Fibroblast of lung (primary cell): ENCODE measurements at regions not wholly inside any gene's neighbourhood (a gene's known extent, or its start where the extent isn't known, plus 50 kb on each side); places are given as distances from the start of the nearest gene placed in this dataset.

Experiments
- DNase-seq, 2 donors: peaks; one replicate each; pipeline versions ENCODE4 v3.0.0 to v3.0.0-alpha.2; 2010; ENCODE audit warnings: low read depth in 2 of 2
- H2AFZ ChIP-seq: 2 replicates; pipeline ENCODE4 v1.5.1; 2012; ENCODE audit warnings: low read length, control low read depth, inconsistent platforms
- H3K27ac ChIP-seq: 2 replicates; pipeline ENCODE4 v1.5.1; 2011; ENCODE audit warnings: low read length, control low read depth; ENCODE audit not compliant: insufficient read depth
- H3K27me3 ChIP-seq: 2 replicates; pipeline ENCODE4 v1.5.1; 2011; ENCODE audit warnings: mild to moderate bottlenecking, low read length; ENCODE audit not compliant: control insufficient read depth, insufficient read depth
- H3K36me3 ChIP-seq: 2 replicates; pipeline ENCODE4 v1.5.1; 2011; ENCODE audit warnings: low read length; ENCODE audit not compliant: control insufficient read depth, insufficient read depth
- H3K4me1 ChIP-seq: 2 replicates; pipeline ENCODE4 v1.5.1; 2011; ENCODE audit warnings: low read length; ENCODE audit not compliant: control insufficient read depth, insufficient read depth; ENCODE audit errors: extremely low read depth
- H3K4me2 ChIP-seq: 2 replicates; pipeline ENCODE4 v1.5.1; 2011; ENCODE audit warnings: low read length, control low read depth; ENCODE audit not compliant: insufficient read depth; ENCODE audit errors: extremely low read depth
- H3K4me3 ChIP-seq, 4 experiments: fragments of 200-600 bp in 1 of 4; sonication (generic) in 1 of 4; replicated peaks in 1 of 4; 2 replicates each; pipeline ENCODE4 v1.5.1; 2011 to 2016; ENCODE audit warnings: low read length in 4 of 4, low read depth in 3 of 4, mild to moderate bottlenecking in 3 of 4, control low read depth in 2 of 4, inconsistent platforms in 1 of 4, mixed read lengths in 1 of 4; ENCODE audit not compliant: insufficient read depth in 1 of 4; ENCODE audit errors: control extremely low read depth in 1 of 4
- H3K79me2 ChIP-seq: 2 replicates; pipeline ENCODE4 v1.5.1; 2012; ENCODE audit warnings: mild to moderate bottlenecking, low read length, inconsistent platforms; ENCODE audit not compliant: control insufficient read depth, insufficient read depth
- H3K9ac ChIP-seq: 2 replicates; pipeline ENCODE4 v1.5.1; 2011; ENCODE audit warnings: mild to moderate bottlenecking, low read length, control low read depth; ENCODE audit not compliant: insufficient read depth
- H3K9me3 ChIP-seq: 2 replicates; pipeline ENCODE4 v1.5.1; 2012; ENCODE audit warnings: low read depth, low read length; ENCODE audit not compliant: control insufficient read depth, insufficient read depth
- H4K20me1 ChIP-seq: 2 replicates; pipeline ENCODE4 v1.5.1; 2011; ENCODE audit warnings: low read length; ENCODE audit not compliant: control insufficient read depth, insufficient read depth; ENCODE audit errors: extremely low read depth
- CTCF ChIP-seq, 2 donors: IDR thresholded peaks in 1 of 2; conservative IDR thresholded peaks in 1 of 2; 1 replicate in 1 of 2; 2 replicates in 1 of 2; pipeline ENCODE4 v1.5.1; 2011 to 2012; ENCODE audit warnings: low read length in 2 of 2, control low read depth in 1 of 2, inconsistent platforms in 1 of 2, low read depth in 1 of 2, mild to moderate bottlenecking in 1 of 2
- EZH2 ChIP-seq: IDR thresholded peaks from 2 replicates; pipeline ENCODE4 v1.5.1; 2012; ENCODE audit warnings: low read length, control low read depth, mild to moderate bottlenecking; ENCODE audit errors: missing control alignments

- no peaks in the 10 kb centered on the region for H4K20me1 ChIP-seq
- DNase-seq: no peak
- no peaks in the 10 kb centered on the region for H3K79me2 ChIP-seq
- H3K4me1 ChIP-seq: no peaks in the 10 kb centered on the region
- no peaks in the 10 kb centered on the region for H3K27me3 ChIP-seq
- no peak overlapping the region for H2AFZ ChIP-seq
- H3K9ac ChIP-seq: no peak overlapping the region
- TF ChIP-seq CTCF (conservative IDR thresholded peaks at IDR 0.05 in 1 of 2, IDR thresholded peaks at IDR 0.05 in 1 of 2; ENCODE audit: low read depth in 1 of 2, low read length in 2 of 2): no peak
- no peak for TF ChIP-seq EZH2
- H3K9me3 ChIP-seq: no peaks in the 10 kb centered on the region
- H3K27ac ChIP-seq: no peak overlapping the region
- H3K36me3 ChIP-seq: no peaks in the 10 kb centered on the region
- H3K4me3 ChIP-seq: no peak overlapping the region
- no peak overlapping the region for H3K4me2 ChIP-seq
Measured at GRCh38 chr1:172811694-172812093, 152.8 kb downstream of the FASLG start.

GRCh38 chr1:172812118-172812517 lies 153.2 kb downstream of the FASLG start:
- H3K4me2 ChIP-seq: no peak overlapping the region
- H3K9ac ChIP-seq: no peak overlapping the region
- H3K9me3 ChIP-seq: no peaks in the 10 kb centered on the region
- H3K79me2 ChIP-seq: no peaks in the 10 kb centered on the region
- H3K36me3 ChIP-seq: no peaks in the 10 kb centered on the region
- no peaks in the 10 kb centered on the region for H3K27me3 ChIP-seq
- DNase-seq: no peak
- H3K4me1 ChIP-seq: no peaks in the 10 kb centered on the region
- H3K4me3 ChIP-seq: no peak overlapping the region
- no peak overlapping the region for H2AFZ ChIP-seq
- TF ChIP-seq EZH2: no peak
- no peak for TF ChIP-seq CTCF (conservative IDR thresholded peaks at IDR 0.05 in 1 of 2, IDR thresholded peaks at IDR 0.05 in 1 of 2; ENCODE audit: low read depth in 1 of 2, low read length in 2 of 2)
- no peak overlapping the region for H3K27ac ChIP-seq
- H4K20me1 ChIP-seq: no peaks in the 10 kb centered on the region

GRCh38 chr1:172813330-172813729 lies 154.4 kb downstream of the FASLG start:
- Histone ChIP-seq H3K27ac (no peak overlapping the region), H3K36me3 (no peaks in the 10 kb centered on the region), H2AFZ (no peak overlapping the region), H3K9me3 (no peaks in the 10 kb centered on the region), H3K4me1 (no peaks in the 10 kb centered on the region), H4K20me1 (no peaks in the 10 kb centered on the region), H3K9ac (no peak overlapping the region), H3K4me3 (no peak overlapping the region), H3K79me2 (no peaks in the 10 kb centered on the region), H3K27me3 (no peaks in the 10 kb centered on the region), H3K4me2 (no peak overlapping the region)
- TF ChIP-seq CTCF (conservative IDR thresholded peaks at IDR 0.05 in 1 of 2, IDR thresholded peaks at IDR 0.05 in 1 of 2; ENCODE audit: low read depth in 1 of 2, low read length in 2 of 2) (no peak), EZH2 (no peak)
- DNase-seq: no peak
